ENCODE measurements at regions not wholly inside any gene's neighbourhood (a gene's known extent, or its start where the extent isn't known, plus 50 kb on each side); places are given as distances from the start of the nearest gene placed in this dataset.
A peak's percentile ranks its signal among the peaks of the same experiment; 100 is the strongest.

DNA sequence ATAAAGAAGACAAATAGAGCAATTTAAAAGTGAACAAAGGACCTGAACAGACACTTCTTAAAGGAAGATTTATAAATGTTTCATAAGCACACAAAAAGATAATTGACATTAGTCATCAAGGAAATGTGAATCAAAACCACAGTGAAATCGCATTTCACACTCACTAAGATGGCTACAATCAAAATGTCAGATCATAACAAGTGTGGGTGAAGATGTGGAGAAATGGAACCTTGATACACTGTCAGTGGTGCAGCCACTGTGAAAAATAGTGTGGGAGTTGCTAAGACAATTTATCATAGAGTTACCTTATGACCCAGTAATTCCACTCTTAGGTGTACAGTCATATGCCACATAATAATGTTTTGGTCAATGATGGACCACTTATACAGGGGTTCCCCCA lies 54.5 kb upstream of the HTR4 start:
- DNase-seq (ENCODE audit: low read depth), result no peak

- DNase-seq (ENCODE audit: low read depth), result no peak
Measured at GRCh38 chr5:148711961-148712360, 57.6 kb upstream of the HTR4 start.

GRCh38 chr5:148713735-148714508 lies 59.6 kb upstream of the HTR4 start:
- no peak for DNase-seq (ENCODE audit: low read depth)

- no peak for DNase-seq (ENCODE audit: low read depth)
Measured at GRCh38 chr5:148716716-148717115, 62.4 kb upstream of the HTR4 start.

DNA sequence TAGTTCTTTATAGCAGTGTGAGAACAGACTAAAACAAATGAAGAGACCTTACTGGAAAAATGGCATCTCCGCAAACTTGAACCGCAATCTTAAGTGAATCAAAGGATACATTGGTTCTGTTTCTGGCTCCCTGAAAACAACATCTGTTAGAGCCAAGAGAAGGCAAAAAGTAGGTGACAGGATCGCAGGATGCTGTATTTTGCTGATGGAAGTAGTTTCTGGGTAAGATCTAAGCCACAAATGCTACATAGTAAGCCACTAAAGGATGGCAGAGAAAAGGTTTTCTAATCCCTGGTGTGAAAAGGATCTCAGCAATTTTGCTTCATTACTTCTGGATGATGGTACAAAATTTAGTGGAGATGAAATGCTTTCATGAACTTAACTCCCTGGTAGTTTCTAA lies 63.3 kb upstream of the HTR4 start:
- no peak for DNase-seq (ENCODE audit: low read depth)

GRCh38 chr5:148719605-148720004 lies 65.3 kb upstream of the HTR4 start:
- DNase-seq (ENCODE audit: low read depth), result no peak

DNA sequence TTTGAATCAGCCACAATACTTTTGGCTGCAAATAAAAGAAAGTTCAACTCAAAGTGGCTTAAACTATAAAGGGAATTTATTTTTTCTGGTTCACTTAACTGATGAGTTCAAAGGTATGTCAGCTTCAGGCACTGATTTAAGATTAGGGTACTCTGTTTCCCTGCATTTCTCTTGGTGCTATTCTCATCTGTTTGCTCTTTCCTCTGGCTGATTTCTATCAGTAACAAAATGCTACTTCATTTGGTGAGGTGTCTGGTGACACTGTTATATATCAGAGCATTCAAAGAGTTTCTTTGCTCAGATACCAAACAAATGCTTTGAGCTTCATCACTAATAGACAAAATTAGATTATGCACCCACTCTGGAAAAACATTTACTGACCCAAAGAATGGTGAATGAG lies 65.9 kb upstream of the HTR4 start:
- no peak for DNase-seq (ENCODE audit: low read depth)

- no peak for DNase-seq (ENCODE audit: low read depth)
Measured at GRCh38 chr5:148723143-148723542, 68.8 kb upstream of the HTR4 start.

GRCh38 chr5:148725675-148726074 lies 71.3 kb upstream of the HTR4 start:
- DNase-seq (ENCODE audit: low read depth), result no peak

- DNase-seq (ENCODE audit: low read depth), result no peak
Measured at GRCh38 chr5:148729182-148729581, 74.9 kb upstream of the HTR4 start.

DNA sequence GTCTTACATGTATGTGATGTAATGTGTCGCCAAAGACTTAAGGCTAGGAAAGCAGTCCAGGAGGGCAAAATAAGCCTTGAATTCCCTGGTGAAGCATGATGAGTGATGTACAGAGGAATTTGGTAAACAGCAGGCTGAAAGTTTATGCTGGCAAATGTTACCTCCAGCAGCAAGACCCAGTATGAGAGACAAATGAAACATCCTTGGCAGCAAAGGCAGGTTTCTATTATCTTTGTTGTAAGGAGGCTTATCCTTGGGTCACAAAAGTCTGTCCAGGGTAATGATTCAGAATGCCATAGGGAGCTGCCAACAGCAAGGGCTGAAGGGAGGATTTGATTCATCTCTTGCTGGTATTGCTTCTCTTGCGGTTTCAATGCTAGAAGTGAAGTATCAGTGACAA lies 75.9 kb upstream of the HTR4 start:
- DNase-seq (ENCODE audit: low read depth), result peak; percentile 18

- peak; percentile 84 for DNase-seq (ENCODE audit: low read depth)
Measured at GRCh38 chr5:148730942-148731898, 76.9 kb upstream of the HTR4 start.

GRCh38 chr5:148732692-148733091 lies 78.4 kb upstream of the HTR4 start:
- DNase-seq (ENCODE audit: low read depth), result no peak

GRCh38 chr5:148733601-148734438 lies 79.5 kb upstream of the HTR4 start:
- DNase-seq (ENCODE audit: low read depth), result peak; percentile 80

DNA sequence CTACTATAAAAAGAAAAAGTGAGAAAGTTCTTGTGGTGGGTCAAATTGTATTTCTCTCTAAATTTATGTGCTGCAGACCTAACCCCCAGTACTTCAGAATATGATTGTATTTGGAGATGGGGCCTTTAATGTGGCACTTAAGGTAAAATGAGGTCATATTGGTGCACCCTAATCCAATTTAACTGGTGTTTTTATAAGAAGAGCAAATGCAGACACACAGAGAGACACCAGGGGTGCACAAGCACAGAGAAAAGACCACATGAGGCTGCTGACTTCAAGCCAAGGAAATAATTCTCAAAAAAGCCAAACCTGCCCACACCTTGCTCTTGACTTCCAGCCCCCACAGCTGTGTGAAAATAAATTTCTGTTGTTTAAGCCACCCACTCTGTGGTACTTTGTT lies 80.2 kb upstream of the HTR4 start:
- no peak for DNase-seq (ENCODE audit: low read depth)

DNA sequence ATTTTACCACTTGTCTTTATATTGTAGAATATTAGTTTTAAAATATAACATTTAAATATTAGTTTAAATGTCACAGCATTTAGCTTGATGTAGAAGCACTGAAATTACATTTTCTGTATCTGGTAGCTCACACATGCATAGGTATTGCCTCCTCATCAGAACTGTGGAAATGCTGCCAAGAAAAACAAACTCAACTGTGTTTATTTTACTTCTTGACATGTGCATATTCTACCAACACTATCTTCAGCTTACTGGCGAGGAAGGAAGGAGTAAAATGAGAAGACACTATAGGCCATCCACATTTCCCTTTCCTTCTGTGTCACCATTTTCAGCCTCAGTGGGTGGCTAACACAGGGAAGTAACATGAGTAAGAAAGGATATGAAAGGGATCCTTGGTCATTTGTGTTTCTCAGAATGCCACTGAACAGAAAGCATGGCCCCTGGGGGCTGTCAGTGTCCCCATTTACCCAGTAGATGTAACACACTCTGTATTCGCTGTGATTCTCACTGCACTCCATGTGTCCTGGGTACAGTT lies 81.0 kb upstream of the HTR4 start:
- DNase-seq (ENCODE audit: low read depth), result no peak

DNA sequence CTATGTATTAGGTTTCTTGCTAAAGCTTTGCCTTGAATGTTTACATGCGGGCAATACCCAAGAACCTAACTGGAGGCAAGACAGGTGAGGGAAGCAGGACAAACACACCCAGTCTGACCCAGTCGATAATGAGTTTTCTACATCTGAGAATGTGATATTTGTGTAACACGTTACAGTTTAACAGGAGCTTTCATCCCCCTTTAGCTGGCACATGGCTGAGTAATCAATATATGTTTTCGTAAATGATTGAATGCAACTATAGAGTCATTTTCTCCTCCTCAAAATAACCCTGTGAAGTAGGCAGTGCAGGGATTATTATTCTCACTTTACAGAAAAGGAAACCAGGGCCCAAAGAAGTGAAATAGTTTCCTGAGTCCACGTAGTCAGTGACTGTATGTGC lies 84.7 kb upstream of the HTR4 start:
- no peak for DNase-seq (ENCODE audit: low read depth)

DNA sequence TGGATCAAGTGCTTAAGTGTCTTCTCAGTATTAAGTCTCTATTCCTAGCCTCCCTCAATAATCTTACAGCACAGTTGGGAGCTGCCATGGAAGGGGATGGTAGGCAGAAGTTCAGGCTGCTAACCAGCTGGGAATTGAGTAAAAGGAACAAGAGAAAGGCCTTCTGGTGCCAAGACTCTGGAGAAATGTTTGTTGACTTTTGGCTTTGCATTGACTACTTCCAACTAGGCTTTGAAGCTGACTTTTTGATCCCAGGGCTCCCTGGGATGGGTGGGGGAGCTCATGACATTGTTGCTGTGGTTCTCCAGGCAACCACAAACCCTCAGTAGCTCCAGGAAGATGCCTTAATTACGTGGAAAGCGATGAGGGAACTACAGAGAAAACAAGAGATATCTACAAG lies 85.2 kb upstream of the HTR4 start:
- peak; percentile 27 for DNase-seq (ENCODE audit: low read depth)

GRCh38 chr5:148740079-148740858 lies 85.9 kb upstream of the HTR4 start:
- no peak for DNase-seq (ENCODE audit: low read depth)

- peak; percentile 87 for DNase-seq (ENCODE audit: low read depth)
Measured at GRCh38 chr5:148740966-148741742, 85.3 kb upstream of the ADRB2 start.
